NCI-H446 (cell line): ENCODE measurements at regions not wholly inside any gene's neighbourhood (a gene's known extent, or its start where the extent isn't known, plus 50 kb on each side); places are given as distances from the start of the nearest gene placed in this dataset.
"Not testable (repeated sequence)": the region's sequence is repeated elsewhere in the genome, so short reads cannot be mapped to it uniquely, and the experiment has no call there.

ENCODE experiments used
- DNase-seq, 2 experiments: peaks; one replicate each; lab custom pipeline; 2025; lab: John Stamatoyannopoulos, UW

GRCh38 chr20:2203436-2203835 is 92.4 kb upstream of the TGM3 start:
- DNase-seq = no peak

GRCh38 chr20:2204021-2204420 is 91.8 kb upstream of the TGM3 start:
- no peak for DNase-seq

- peak in 1 of 2 experiments; percentile 47 for DNase-seq
Measured at GRCh38 chr20:2206957-2207769, 88.6 kb upstream of the TGM3 start.

GRCh38 chr20:2207770-2208097 is 88.1 kb upstream of the TGM3 start:
- no peak for DNase-seq

GRCh38 chr20:2208897-2209296 is 86.9 kb upstream of the TGM3 start:
- DNase-seq = no peak

- DNase-seq = no peak
Measured at GRCh38 chr20:2210646-2211552, 84.9 kb upstream of the TGM3 start.

GRCh38 chr20:2212456-2213015 is 83.3 kb upstream of the TGM3 start:
- no peak for DNase-seq

- no peak for DNase-seq
Measured at GRCh38 chr20:2213401-2213800, 82.4 kb upstream of the TGM3 start.

GRCh38 chr20:2217857-2218539 is 77.8 kb upstream of the TGM3 start:
- DNase-seq = no peak

GRCh38 chr20:2219481-2220006 is 76.3 kb upstream of the TGM3 start:
- no peak for DNase-seq

GRCh38 chr20:2220298-2220697 is 75.5 kb upstream of the TGM3 start:
- no peak for DNase-seq

GRCh38 chr20:2221921-2222320 is 73.9 kb upstream of the TGM3 start:
- no peak for DNase-seq

- no peak for DNase-seq
Measured at GRCh38 chr20:2223558-2224367, 72.0 kb upstream of the TGM3 start.

- DNase-seq = no peak
Measured at GRCh38 chr20:2224368-2224639, 71.5 kb upstream of the TGM3 start.

GRCh38 chr20:2227285-2227684 is 68.5 kb upstream of the TGM3 start:
- DNase-seq = not testable (repeated sequence)

- no peak for DNase-seq
Measured at GRCh38 chr20:2227861-2228260, 67.9 kb upstream of the TGM3 start.

- DNase-seq = no peak
Measured at GRCh38 chr20:2228926-2229325, 66.9 kb upstream of the TGM3 start.

GRCh38 chr20:2230726-2231488 is 64.9 kb upstream of the TGM3 start:
- no peak for DNase-seq

GRCh38 chr20:2231701-2232100 is 64.1 kb upstream of the TGM3 start:
- no peak for DNase-seq

- DNase-seq = no peak
Measured at GRCh38 chr20:2234598-2235191, 61.1 kb upstream of the TGM3 start.
